Rectal smooth muscle tissue (tissue), 1 donor: ENCODE measurements at regions not wholly inside any gene's neighbourhood (a gene's known extent, or its start where the extent isn't known, plus 50 kb on each side); places are given as distances from the start of the nearest gene placed in this dataset.

Experiments used
- H3K27ac ChIP-seq: one replicate; pipeline ENCODE4 v1.7.0; 2013; ENCODE audit warnings: low read depth, low read length, inconsistent platforms
- H3K27me3 ChIP-seq: one replicate; pipeline ENCODE4 v1.7.0; 2013; ENCODE audit warnings: low read length; ENCODE audit not compliant: control insufficient read depth, insufficient read depth
- H3K36me3 ChIP-seq: one replicate; pipeline ENCODE4 v1.7.0; 2013; ENCODE audit warnings: low read length; ENCODE audit not compliant: control insufficient read depth, insufficient read depth
- H3K4me1 ChIP-seq: one replicate; pipeline ENCODE4 v1.7.0; 2013; ENCODE audit warnings: low read length; ENCODE audit not compliant: control insufficient read depth, insufficient read depth
- H3K4me3 ChIP-seq: one replicate; pipeline ENCODE4 v1.7.0; 2013; ENCODE audit warnings: low read length
- H3K9ac ChIP-seq: one replicate; pipeline ENCODE4 v1.7.0; 2013; ENCODE audit warnings: low read length

DNA sequence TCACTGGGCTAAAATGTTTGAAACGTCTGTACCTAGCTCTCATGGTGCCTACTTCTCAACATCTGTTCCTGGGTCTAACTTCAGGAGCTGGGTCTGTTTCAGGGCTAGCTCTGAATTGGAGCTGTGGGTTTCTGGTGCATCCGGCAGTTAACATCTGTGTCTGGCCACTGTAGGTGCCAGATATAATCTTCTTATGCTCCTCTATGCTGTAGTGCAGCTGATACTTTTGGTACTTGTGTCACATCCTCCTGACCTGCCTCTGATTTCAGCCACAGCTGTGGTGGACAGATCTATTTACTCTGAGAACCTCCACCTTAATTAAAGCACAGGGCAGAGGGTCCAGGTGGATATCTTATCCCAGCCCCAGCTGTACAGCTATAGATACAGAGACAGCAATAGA is 496.5 kb upstream of the CDH11 start:
- no peaks in the 10 kb centered on the region for H3K36me3 ChIP-seq
- no peaks in the 10 kb centered on the region for H3K4me1 ChIP-seq
- H3K4me3 ChIP-seq, result no peak overlapping the region
- H3K9ac ChIP-seq, result no peak overlapping the region
- H3K27me3 ChIP-seq, result no peaks in the 10 kb centered on the region
- H3K27ac ChIP-seq, result no peak overlapping the region

DNA sequence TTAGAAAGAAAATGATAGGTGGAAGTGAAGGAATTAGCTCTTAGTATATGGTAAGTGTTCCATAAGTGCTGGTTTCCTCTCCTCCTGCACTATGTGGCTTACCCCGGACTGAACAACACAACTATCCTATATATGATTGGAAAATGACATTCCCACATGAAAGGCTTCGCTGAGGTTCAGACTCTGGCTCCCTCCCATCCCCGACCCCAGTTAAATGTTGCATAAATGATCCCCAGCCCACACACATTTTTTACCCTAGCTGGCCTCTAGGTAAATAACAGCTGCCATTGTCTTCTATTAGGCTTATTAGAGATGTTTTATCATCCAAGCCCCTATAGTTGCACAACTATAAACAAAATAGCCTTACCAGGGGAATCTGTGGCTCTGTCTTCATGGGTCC is 495.6 kb upstream of the CDH11 start:
- H3K36me3 ChIP-seq, result no peaks in the 10 kb centered on the region
- no peaks in the 10 kb centered on the region for H3K27me3 ChIP-seq
- H3K27ac ChIP-seq, result no peak overlapping the region
- no peak overlapping the region for H3K9ac ChIP-seq
- no peak overlapping the region for H3K4me3 ChIP-seq
- no peaks in the 10 kb centered on the region for H3K4me1 ChIP-seq

DNA sequence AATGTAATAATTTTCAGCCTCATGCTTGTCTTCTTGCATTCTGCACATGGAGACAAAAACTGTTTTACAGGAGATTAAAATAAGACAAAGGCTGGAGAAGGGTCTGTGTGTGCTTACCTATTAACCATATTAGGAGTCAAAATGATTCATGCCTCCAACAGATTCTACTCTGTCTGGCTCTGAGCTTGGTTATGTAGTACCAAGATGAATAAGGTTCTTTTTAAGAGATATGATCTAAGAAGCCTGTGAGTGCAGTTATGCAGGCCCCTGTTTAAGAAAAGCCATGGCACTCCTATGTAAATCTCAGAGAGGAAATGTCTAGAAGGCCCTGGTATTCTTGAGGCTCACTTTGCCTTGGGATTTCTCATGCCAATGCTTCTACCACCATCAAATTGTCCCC is 486.6 kb upstream of the CDH11 start:
- no peaks in the 10 kb centered on the region for H3K36me3 ChIP-seq

DNA sequence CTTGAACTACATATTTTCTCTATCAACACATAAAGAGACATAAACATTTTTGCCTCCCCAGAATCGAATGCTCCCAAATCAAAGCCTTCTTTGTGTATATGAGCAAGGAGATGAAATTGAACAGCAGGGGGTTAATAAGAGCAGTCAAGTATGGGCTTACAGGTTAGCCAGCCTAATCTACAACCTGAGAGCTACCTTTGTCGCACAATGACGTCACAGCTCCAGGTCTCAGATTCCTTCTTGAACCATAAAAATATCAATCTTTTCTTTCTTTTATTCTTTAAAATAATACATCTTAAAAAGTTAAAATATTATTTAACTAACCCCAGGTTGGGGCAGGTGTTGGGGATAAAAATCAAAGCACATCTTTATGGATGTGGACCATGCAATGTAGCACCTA is 482.9 kb upstream of the CDH11 start:
- Histone ChIP-seq H3K27me3 (no peaks in the 10 kb centered on the region), H3K4me3 (no peak overlapping the region)

More for the DNA sequence above, 486.6 kb upstream of the CDH11 start:
- no peaks in the 10 kb centered on the region for H3K27me3 ChIP-seq
- H3K4me3 ChIP-seq, result no peak overlapping the region
- H3K4me1 ChIP-seq, result no peaks in the 10 kb centered on the region
- H3K9ac ChIP-seq, result no peak overlapping the region
- H3K27ac ChIP-seq, result no peak overlapping the region

DNA sequence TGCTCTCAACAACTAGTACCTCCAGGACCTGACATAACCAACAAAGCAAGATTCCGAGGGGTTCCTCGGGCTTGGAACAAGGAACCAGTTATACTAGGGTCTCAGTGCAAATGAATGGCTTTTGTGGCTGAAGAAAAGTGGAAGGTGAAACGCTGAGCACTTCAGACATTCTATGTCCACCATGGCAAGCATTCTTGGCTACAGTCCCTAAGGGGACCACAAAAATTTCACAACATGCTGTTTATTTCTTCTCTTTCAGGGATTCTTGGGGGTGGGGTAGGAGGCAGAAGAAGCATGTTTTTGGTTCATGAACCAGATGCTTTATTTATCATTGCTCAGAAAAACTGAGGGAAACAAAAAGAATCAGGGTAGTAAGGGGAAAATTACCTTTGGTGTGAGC is 479.9 kb upstream of the CDH11 start:
- Histone ChIP-seq H3K4me3 (no peak overlapping the region), H3K27me3 (no peaks in the 10 kb centered on the region)

More for the DNA sequence above, 482.9 kb upstream of the CDH11 start:
- H3K9ac ChIP-seq, result no peak overlapping the region
- H3K27ac ChIP-seq, result no peak overlapping the region
- H3K36me3 ChIP-seq, result no peaks in the 10 kb centered on the region
- H3K4me1 ChIP-seq, result no peaks in the 10 kb centered on the region

DNA sequence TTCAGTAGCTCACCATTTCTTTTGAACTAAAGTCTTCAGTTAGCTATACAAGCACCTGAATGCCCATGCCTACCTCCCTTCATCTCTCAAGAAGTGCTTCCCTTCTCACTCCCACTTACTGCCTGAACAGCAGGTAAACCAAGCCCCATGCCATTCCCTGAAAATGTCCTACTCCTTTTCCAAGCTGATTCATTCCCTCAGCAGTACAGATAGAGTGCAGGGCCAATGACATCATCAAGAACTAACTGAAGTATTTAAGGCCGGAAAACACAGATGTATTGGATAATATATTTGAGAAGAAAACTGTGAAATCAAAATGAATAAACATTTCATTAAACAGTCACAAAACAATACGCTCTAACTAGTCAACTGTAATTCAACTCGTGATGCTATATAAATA is 478.8 kb upstream of the CDH11 start:
- Histone ChIP-seq H3K4me1 (no peaks in the 10 kb centered on the region), H3K4me3 (no peak overlapping the region), H3K27me3 (no peaks in the 10 kb centered on the region), H3K27ac (no peak overlapping the region), H3K36me3 (no peaks in the 10 kb centered on the region), H3K9ac (no peak overlapping the region)

More for the DNA sequence above, 479.9 kb upstream of the CDH11 start:
- H3K4me1 ChIP-seq, result no peaks in the 10 kb centered on the region
- H3K27ac ChIP-seq, result no peak overlapping the region
- H3K9ac ChIP-seq, result no peak overlapping the region
- no peaks in the 10 kb centered on the region for H3K36me3 ChIP-seq

DNA sequence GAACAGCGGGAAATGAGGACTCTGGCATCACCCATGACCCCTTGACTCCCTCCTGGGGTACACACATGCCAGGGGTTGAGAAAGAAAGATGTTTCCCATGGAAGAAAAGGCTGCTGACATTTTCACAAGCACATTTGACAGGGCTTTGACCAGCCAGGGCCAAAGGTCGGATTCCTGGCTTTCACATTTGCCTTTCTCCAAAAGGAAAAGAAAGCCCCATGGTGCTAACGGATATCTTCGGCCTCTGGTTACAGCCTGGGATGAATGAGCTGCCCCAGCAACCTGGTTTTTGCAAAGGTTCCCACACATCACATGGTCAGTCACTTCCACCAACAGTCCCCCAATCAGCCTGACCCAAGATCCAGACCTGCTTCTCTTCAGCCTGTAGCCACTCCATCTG is 478.2 kb upstream of the CDH11 start:
- H3K27me3 ChIP-seq, result no peaks in the 10 kb centered on the region
- no peak overlapping the region for H3K4me3 ChIP-seq
- H3K36me3 ChIP-seq, result no peaks in the 10 kb centered on the region
- no peak overlapping the region for H3K9ac ChIP-seq
- no peak overlapping the region for H3K27ac ChIP-seq
- H3K4me1 ChIP-seq, result no peaks in the 10 kb centered on the region

DNA sequence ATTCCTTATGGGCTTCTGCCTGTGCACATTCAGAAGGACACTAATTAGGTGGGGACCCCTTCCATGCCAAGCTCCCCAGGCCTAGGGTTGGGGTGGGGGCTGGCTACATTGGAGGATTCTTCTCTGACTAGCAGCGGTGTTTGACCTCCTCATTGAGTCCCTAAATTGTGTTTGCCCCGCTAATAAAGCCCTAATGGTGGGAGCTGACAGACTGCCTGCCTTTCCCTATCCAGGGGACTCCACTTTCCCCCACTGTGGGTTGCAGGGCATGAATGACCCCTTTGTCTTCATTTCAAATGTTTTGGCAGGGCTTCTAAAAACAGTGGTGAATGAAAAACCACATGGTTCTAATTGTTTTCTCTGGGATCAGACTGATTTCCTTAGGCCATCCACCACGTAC is 476.8 kb upstream of the CDH11 start:
- H3K27me3 ChIP-seq, result no peaks in the 10 kb centered on the region
- H3K36me3 ChIP-seq, result no peaks in the 10 kb centered on the region

DNA sequence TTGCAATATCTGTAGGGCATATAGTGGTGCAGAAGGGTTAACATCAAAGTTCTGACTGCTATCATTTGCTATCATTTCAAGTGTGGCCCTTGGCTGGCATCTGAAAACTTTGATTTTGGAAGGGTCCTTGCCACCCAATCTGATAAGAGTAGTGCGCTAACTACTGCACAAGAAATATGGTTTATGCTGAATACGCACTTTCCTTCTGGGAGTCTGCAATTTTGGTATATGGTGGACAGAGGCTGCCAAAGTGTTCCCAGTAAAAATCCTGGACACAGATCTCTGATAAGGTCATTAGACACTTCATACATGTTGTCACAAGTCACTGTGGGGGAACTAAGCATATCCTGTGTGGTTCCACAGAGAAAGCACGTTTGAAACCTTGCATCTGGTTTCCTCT is 461.6 kb upstream of the CDH11 start:
- Histone ChIP-seq H3K4me1 (no peaks in the 10 kb centered on the region), H3K36me3 (no peaks in the 10 kb centered on the region), H3K9ac (no peak overlapping the region), H3K4me3 (no peak overlapping the region), H3K27ac (no peak overlapping the region), H3K27me3 (no peaks in the 10 kb centered on the region)

More for the DNA sequence above, 476.8 kb upstream of the CDH11 start:
- H3K4me1 ChIP-seq, result no peaks in the 10 kb centered on the region
- H3K9ac ChIP-seq, result no peak overlapping the region
- H3K27ac ChIP-seq, result no peak overlapping the region
- no peak overlapping the region for H3K4me3 ChIP-seq

DNA sequence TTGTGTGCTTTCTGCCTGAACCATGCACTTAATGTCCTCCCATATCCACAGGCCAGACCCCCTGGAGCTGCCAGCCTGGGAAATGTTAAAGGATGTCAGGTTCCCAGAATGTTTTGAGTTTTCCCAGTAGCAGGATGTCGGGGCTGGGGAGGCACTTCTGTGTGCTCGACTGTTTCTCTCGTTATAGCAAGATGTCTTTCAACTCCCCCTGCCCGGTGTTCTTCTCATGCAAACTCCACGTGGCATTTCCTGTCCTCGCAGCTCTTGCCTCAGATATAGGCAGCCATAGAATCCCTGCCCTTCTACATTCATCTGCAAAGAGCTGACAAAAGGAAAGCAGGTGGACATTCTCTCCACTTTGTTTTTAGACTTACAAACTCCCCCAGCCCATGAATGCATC is 457.2 kb upstream of the CDH11 start:
- H3K9ac ChIP-seq, result no peak overlapping the region
- H3K4me3 ChIP-seq, result no peak overlapping the region
- no peaks in the 10 kb centered on the region for H3K36me3 ChIP-seq
- H3K4me1 ChIP-seq, result no peaks in the 10 kb centered on the region
- no peak overlapping the region for H3K27ac ChIP-seq
- no peaks in the 10 kb centered on the region for H3K27me3 ChIP-seq

DNA sequence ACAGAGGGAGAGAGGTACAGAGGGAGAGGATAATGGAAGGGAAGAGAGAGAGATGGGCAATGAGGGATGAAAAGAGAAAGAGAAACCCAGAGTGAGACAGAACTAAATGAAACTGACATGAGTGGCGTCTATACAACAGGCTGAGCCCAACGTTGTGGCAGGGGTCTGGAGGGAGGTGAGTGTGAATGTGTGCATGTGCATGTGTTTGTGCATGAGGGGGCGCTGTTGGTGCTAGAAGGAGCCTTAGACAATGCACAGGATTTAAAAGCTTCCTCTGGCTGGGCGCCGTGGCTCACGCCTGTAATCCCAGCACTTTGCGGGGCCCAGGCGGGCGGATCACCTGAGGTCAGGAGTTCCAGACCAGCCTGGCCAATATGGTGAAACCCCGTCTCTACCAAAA is 454.8 kb upstream of the CDH11 start:
- Histone ChIP-seq H3K9ac (no peak overlapping the region), H3K27ac (no peak overlapping the region), H3K27me3 (no peaks in the 10 kb centered on the region), H3K36me3 (no peaks in the 10 kb centered on the region), H3K4me3 (no peak overlapping the region), H3K4me1 (no peaks in the 10 kb centered on the region)

DNA sequence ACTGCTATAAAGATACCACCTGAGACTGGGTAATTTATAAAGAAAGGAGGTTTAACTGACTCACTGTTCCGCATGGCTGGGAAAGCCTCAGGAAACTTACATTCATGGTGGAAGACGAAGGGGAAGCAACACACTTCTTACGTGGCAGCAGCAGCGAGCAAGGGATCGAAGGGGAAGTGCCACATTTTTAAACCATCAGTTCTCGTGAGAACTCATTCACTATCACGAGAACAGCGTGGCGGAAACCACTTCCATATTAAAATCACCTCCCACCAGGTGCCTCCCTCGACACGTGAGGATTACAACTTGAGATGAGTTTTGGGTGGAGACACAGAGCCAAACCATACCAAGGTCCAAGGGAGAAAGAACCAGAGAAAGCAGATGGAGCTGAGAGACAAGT is 454.3 kb upstream of the CDH11 start:
- Histone ChIP-seq H3K27ac (no peak overlapping the region), H3K27me3 (no peaks in the 10 kb centered on the region), H3K36me3 (no peaks in the 10 kb centered on the region), H3K4me3 (no peak overlapping the region), H3K9ac (no peak overlapping the region), H3K4me1 (no peaks in the 10 kb centered on the region)

DNA sequence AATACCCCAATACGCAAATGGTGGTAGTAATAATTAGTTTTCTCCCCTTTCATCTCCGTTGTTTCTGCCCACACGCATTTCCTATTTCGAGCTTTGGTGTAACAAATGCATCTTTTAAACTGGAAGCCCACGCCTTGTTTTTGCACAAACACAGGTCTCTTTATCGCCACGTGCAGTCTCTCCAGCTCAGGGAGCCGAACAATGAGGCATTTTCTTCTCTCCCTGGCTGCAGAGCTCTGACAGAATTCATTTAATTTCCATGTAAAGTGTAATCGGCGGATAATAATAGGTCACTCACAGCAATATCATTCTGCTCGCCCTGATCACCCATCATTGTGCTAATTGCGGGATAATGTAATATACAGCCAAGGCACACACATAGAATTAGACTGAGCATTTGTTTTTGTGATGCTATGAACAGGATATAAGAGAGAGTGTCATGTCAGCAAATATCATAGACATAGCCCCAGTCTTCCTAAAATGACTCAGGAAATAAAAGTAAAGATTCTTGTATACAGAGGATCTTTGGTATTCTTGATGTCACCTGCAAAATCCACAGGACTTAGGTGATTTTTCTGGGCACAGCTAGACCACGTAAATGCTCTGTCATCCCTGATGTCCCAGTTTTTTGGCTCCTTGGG is 452.6 kb upstream of the CDH11 start:
- no peaks in the 10 kb centered on the region for H3K4me1 ChIP-seq
- no peaks in the 10 kb centered on the region for H3K27me3 ChIP-seq
- H3K36me3 ChIP-seq, result no peaks in the 10 kb centered on the region
- H3K9ac ChIP-seq, result no peak overlapping the region
- H3K27ac ChIP-seq, result no peak overlapping the region
- no peak overlapping the region for H3K4me3 ChIP-seq
